WERI-Rb-1 (cell line): ENCODE measurements at regions not wholly inside any gene's neighbourhood (a gene's known extent, or its start where the extent isn't known, plus 50 kb on each side); places are given as distances from the start of the nearest gene placed in this dataset.

ENCODE experiments used
- DNase-seq: peaks from one replicate; pipeline ENCODE4 v3.0.0-alpha.2; 2020
- H3K27ac ChIP-seq: fragments of 250-450 bp; sonication (Bioruptor Pico); 2 replicates; pipeline ENCODE4 v1.5.1; 2020; ENCODE audit warnings: mild to moderate bottlenecking, moderate library complexity
- H3K27me3 ChIP-seq: fragments of 250-450 bp; sonication (Bioruptor Pico); 2 replicates; pipeline ENCODE4 v1.5.1; 2021; ENCODE audit warnings: mild to moderate bottlenecking, low read depth, moderate library complexity; ENCODE audit not compliant: insufficient read depth, severe bottlenecking
- H3K36me3 ChIP-seq: fragments of 250-450 bp; sonication (Bioruptor Pico); 2 replicates; pipeline ENCODE4 v1.5.1; 2020; ENCODE audit warnings: mild to moderate bottlenecking, moderate library complexity
- H3K4me3 ChIP-seq: 2 replicates; pipeline ENCODE4 v1.5.1; 2011; ENCODE audit warnings: low read depth, mild to moderate bottlenecking, control low read depth, low read length
- H3K9me3 ChIP-seq: fragments of 250-450 bp; sonication (Bioruptor Pico); 2 replicates; pipeline ENCODE4 v1.5.1; 2021; ENCODE audit warnings: mild to moderate bottlenecking, moderate library complexity; ENCODE audit not compliant: severe bottlenecking
- CTCF ChIP-seq: IDR thresholded peaks from 2 replicates; pipeline ENCODE4 v1.5.1; 2011; ENCODE audit warnings: low read depth, mild to moderate bottlenecking, control low read depth, inconsistent platforms, low read length

GRCh38 chr9:79362100-79363081, 209.4 kb upstream of the TLE4 start:
- TF ChIP-seq CTCF: no peak
- DNase-seq: no peak
- H3K36me3 ChIP-seq: no peaks in the 10 kb centered on the region
- no peak overlapping the region for H3K27ac ChIP-seq
- H3K27me3 ChIP-seq: no peaks in the 10 kb centered on the region
- H3K9me3 ChIP-seq: no peaks in the 10 kb centered on the region
- no peak overlapping the region for H3K4me3 ChIP-seq

GRCh38 chr9:79369676-79370075, 202.1 kb upstream of the TLE4 start:
- no peaks in the 10 kb centered on the region for H3K36me3 ChIP-seq
- DNase-seq: no peak
- no peak for TF ChIP-seq CTCF
- no peak overlapping the region for H3K27ac ChIP-seq
- no peaks in the 10 kb centered on the region for H3K27me3 ChIP-seq
- no peak overlapping the region for H3K4me3 ChIP-seq
- no peaks in the 10 kb centered on the region for H3K9me3 ChIP-seq

GRCh38 chr9:79371301-79371700, 200.5 kb upstream of the TLE4 start:
- no peak overlapping the region for H3K4me3 ChIP-seq
- no peaks in the 10 kb centered on the region for H3K9me3 ChIP-seq
- H3K36me3 ChIP-seq: no peaks in the 10 kb centered on the region
- DNase-seq: no peak
- H3K27ac ChIP-seq: no peak overlapping the region
- no peak for TF ChIP-seq CTCF
- no peaks in the 10 kb centered on the region for H3K27me3 ChIP-seq

- Histone ChIP-seq H3K9me3 (no peaks in the 10 kb centered on the region), H3K27ac (no peak overlapping the region), H3K36me3 (no peaks in the 10 kb centered on the region), H3K4me3 (no peak overlapping the region), H3K27me3 (no peaks in the 10 kb centered on the region)
- no peak for DNase-seq
- no peak for TF ChIP-seq CTCF
Measured at GRCh38 chr9:79371948-79372555, 199.7 kb upstream of the TLE4 start.

GRCh38 chr9:79377339-79377855, 194.4 kb upstream of the TLE4 start:
- no peak for DNase-seq
- H3K4me3 ChIP-seq: no peak overlapping the region
- H3K36me3 ChIP-seq: no peaks in the 10 kb centered on the region
- no peaks in the 10 kb centered on the region for H3K27me3 ChIP-seq
- H3K9me3 ChIP-seq: peaks cover 2% of the 10 kb centered on the region
- H3K27ac ChIP-seq: no peak overlapping the region
- no peak for TF ChIP-seq CTCF
